Astrocyte (in vitro differentiated cells and primary cell): ENCODE measurements at regions not wholly inside any gene's neighbourhood (a gene's known extent, or its start where the extent isn't known, plus 50 kb on each side); places are given as distances from the start of the nearest gene placed in this dataset.

Experiments used
- CTCF ChIP-seq: IDR thresholded peaks from 2 replicates; pipeline ENCODE4 v1.5.1; 2011; ENCODE audit warnings: low read depth, mild to moderate bottlenecking, inconsistent platforms, low read length, moderate library complexity; ENCODE audit not compliant: insufficient read depth
- EZH2 ChIP-seq: IDR thresholded peaks from 2 replicates; pipeline ENCODE4 v1.6.1; 2012; ENCODE audit warnings: mild to moderate bottlenecking, low read length, inconsistent platforms; ENCODE audit not compliant: insufficient read depth

GRCh38 chr5:164277720-164278119, 772.3 kb downstream of the MAT2B start:
- TF ChIP-seq CTCF (no peak), EZH2 (no peak)
